Heart right ventricle (tissue), 16 donors: ENCODE measurements at regions not wholly inside any gene's neighbourhood (a gene's known extent, or its start where the extent isn't known, plus 50 kb on each side); places are given as distances from the start of the nearest gene placed in this dataset.

Experiments
- ATAC-seq, 8 donors: fragments of 200-7000 bp; cut with Tn5 transposase; one replicate each; pipeline ENCODE4 v1.9.1; 2020; ENCODE audit warnings: mild to moderate bottlenecking in 8 of 8, moderate library complexity in 8 of 8, moderate number of reproducible peaks in 1 of 8
- DNase-seq, 2 donors: peaks; one replicate each; pipeline ENCODE4 v3.0.0-alpha.2; 2020
- H3K27ac ChIP-seq, 10 donors: fragments of 200-600 bp; sonication (generic) in 2 of 10; one replicate each; pipeline versions ENCODE4 v1.5.0 to v1.8.0; 2020 to 2022; ENCODE audit warnings: mild to moderate bottlenecking in 3 of 10
- H3K27me3 ChIP-seq, 7 donors: fragments of 200-600 bp; one replicate each; pipeline ENCODE4 v1.8.0; 2021 to 2022; ENCODE audit warnings: mild to moderate bottlenecking in 2 of 7
- H3K36me3 ChIP-seq, 9 donors: fragments of 200-600 bp; sonication (generic) in 1 of 9; one replicate each; pipeline versions ENCODE4 v1.5.0 to v1.8.0; 2020 to 2022; ENCODE audit warnings: mild to moderate bottlenecking in 2 of 9
- H3K4me1 ChIP-seq, 9 donors: fragments of 200-600 bp; sonication (generic) in 1 of 9; one replicate each; pipeline versions ENCODE4 v1.5.0 to v1.8.0; 2020 to 2022; ENCODE audit warnings: mild to moderate bottlenecking in 4 of 9
- H3K4me3 ChIP-seq, 10 donors: fragments of 200-600 bp; sonication (generic) in 2 of 10; one replicate each; pipeline versions ENCODE4 v1.5.0 to v1.8.0; 2020 to 2022; ENCODE audit warnings: mild to moderate bottlenecking in 7 of 10, moderate library complexity in 2 of 10
- H3K9me3 ChIP-seq, 11 donors: fragments of 200-600 bp in 10 of 11; sonication (generic) in 2 of 11; one replicate each; pipeline versions ENCODE4 v1.5.0 to v1.8.0; 2013 to 2022; ENCODE audit warnings: mild to moderate bottlenecking in 2 of 11, control low read depth in 1 of 11, moderate library complexity in 1 of 11
- CTCF ChIP-seq, 9 donors: fragments of 200-600 bp; sonication (generic) in 2 of 9; IDR thresholded peaks; one replicate each; pipeline versions ENCODE4 v1.5.0 to v1.8.0; 2021 to 2022; ENCODE audit warnings: antibody characterized with exemption in 9 of 9, mild to moderate bottlenecking in 5 of 9, moderate library complexity in 1 of 9
- WGBS, 2 donors: extraction: QIAGEN DNeasy Blood & Tissue Kit; methylation state at CpG; one replicate each; pipeline ENCODE4 v1.1.7; 2013; ENCODE audit warnings: inconsistent platforms in 1 of 2; 5-methylcytosine and 5-hydroxymethylcytosine counted together
- intact Hi-C, 10 donors: fragments of 100-400 bp; cut with DNase I; formaldehyde crosslinking; loops; one replicate each; pipeline versions ENCODE4 v1.11.1 to v1.14.2; 2022
- donor health status: Arrhythmogenic right ventricular cardiomyopathy.
- donor health status: ischemic (EF 13 %, LVEDD 7.1; RV severe dilation, severe dysfunction).
- donor health status: healthy with polysubstance abuse.
- donor health status: DM: no; HTN: yes; CAD: no.
- donor health status: DM: no; HTN: no; CAD: no.
- donor health status: ischemic (EF 25% LVEDD 6.9; RV normal size, moderate dysfunction).
- donor health status: ischemic (EF 25% LVEDD 5.7; RV mildly dilated, moderate dysfunction).
- donor health status: healthy.
- donor health status: DM: yes; HTN: yes; CAD: no.
- donor health status: Ischemic cardiomyopathy.
- donor health status: ischemic (EF 35%, LVEDD 5.7; RV mildly dilated, moderate dysfunction).
- donor health status: nonischemic (EF 11% LVEDD 7.7; RV severe dilation, severe dysfunction).
- donor health status: DM: yes; HTN: yes; CAD: no.
- donor health status: PGD.
- donor health status: ischemic (EF 29% LVEDD 5.4; RV normal size, mild dysfunction).
- donor health status: nonischemic (EF 23%, LVEDD 6.1; RV moderate dilation, normal function).

DNA sequence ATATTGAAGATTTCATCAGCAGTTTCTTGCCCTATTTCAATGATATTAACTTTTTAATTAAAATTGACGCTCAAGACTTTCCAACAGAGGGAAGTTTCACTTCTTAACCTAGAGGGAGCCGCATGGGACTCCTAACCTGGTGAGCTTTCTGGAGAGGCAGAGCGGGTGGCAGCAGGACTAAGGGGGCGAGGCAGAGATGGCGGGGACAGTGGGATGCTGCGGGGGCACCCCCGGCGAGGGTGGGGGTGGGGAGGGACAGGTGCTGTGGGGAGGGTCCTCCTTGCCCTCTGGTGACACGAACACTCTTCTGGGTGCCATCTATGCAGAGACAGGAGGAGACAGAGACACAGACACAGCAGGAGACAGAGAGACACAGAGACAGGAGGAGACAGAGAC lies 104.4 kb downstream of the ADRA2C start:
- no peaks in the 10 kb centered on the region for H3K36me3 ChIP-seq
- no peaks in the 10 kb centered on the region for H3K9me3 ChIP-seq
- 77 to 80% methylated on average over 9 of the region's 9 CpGs for WGBS, 2 donors
- H3K4me1 ChIP-seq, result peaks cover 0 to 6% (median 0%) of the 10 kb centered on the region in 9 donors
- TF ChIP-seq CTCF (IDR thresholded peaks at IDR 0.05), result no peak
- intact Hi-C loops, result loop anchor here in 2 of 10 donors (10.0 kb wide), 2 partner anchors 106 to 126 kb away; partner anchors contain the start of gene ADRA2C (in 1 of the 2)
- H3K27me3 ChIP-seq, result peaks cover 0 to 76% (median 64%) of the 10 kb centered on the region in 7 donors
- no peak overlapping the region for H3K4me3 ChIP-seq
- H3K27ac ChIP-seq, result no peak overlapping the region
- ATAC-seq (no peak), DNase-seq (no peak)

DNA sequence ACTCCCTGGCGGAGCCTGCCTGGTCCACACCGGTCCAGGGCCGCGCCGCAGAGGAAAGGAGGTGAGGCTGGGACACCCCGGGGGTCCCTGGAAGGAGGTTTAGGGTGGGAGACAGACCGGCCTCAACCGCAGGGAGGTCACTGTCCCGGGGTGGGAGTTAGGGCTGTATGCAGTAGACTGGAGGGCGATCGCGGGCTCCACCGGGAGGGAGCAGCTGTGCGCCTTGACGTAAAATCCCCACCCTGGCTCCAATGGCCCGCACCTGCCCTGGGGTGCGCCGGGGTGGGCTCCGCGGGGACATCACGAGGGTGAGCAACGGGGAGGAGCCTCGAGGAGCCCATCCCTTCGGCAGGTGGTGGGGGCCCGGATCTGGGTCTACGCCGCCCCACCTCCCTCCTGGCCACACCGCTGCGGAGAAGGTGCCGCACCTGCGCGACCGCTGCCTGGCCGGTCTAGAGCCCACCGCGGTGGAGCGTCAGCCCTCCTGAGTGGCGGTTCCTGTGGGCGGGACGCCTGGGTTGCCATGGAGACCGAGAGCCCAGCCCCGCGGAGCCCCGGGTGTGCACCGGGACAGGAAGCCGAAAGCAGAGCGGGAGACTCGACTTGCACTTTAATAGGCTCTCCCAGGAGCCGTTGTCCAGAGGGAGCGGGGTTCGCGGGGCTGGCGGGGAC lies 105.1 kb downstream of the ADRA2C start:
- Histone ChIP-seq H3K27me3 (peaks cover 0 to 82% (median 70%) of the 10 kb centered on the region in 7 donors), H3K4me3 (no peak overlapping the region), H3K36me3 (no peaks in the 10 kb centered on the region), H3K4me1 (peaks cover 0 to 6% (median 0%) of the 10 kb centered on the region in 9 donors), H3K27ac (no peak overlapping the region), H3K9me3 (no peaks in the 10 kb centered on the region)
- ATAC-seq (peak in 2 of 8 donors; percentile 11 to 21), DNase-seq (no peak)
- TF ChIP-seq CTCF (IDR thresholded peaks at IDR 0.05), result no peak
- intact Hi-C loops, result loop anchor here in 2 of 10 donors (10.0 kb wide), 2 partner anchors 107 to 127 kb away; partner anchors contain the start of gene ADRA2C (in 1 of the 2)
- 4 to 6% methylated on average over 49 to 53 of the region's 53 CpGs for WGBS, 2 donors

DNA sequence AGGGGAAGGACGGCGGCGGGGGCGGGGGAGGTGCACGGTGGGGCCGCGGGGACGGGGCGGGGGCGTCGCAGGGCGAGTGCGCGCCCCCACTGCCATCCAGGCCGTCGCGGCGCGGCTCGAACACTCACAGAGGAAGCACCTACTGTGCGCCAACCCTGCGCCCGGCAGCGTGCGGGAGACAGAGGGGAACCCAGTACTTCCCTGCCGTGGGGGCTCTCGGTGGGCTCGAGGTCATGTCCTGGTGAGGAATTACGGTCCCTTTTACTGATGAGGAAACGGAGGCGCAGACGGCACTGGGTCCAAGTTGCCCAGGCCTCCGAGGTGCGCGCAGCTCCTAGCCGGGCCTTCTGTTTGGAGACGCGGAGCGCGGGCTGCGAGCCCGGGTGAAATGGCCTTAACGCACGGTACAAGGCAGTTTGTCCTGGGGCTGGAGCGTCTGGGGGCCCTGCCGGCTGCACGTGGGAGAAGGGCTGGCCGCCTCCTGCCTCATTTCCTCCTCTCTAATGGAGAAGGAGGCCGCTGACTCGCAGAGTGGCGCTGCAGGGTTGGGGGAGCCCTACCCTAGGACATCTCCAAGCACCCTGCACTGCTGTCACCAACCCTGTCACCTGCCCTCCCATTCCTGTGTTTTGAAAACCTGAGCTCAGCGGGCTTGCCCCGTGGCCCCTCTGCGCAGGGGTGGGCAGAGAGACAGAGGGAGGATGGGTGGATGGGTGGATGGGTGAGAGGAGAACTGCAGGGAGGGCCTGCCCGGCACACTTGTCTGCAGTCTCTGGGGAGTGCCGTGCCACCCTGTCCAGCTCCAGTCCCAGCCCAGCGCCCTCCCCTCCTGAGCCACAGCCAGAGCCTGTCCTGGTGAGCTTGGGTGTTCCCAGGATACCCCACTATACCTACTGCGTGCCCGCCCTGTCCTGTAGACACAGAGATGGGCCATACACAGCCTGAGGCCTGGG lies 106.0 kb downstream of the ADRA2C start:
- H3K4me1 ChIP-seq, result peaks cover 0 to 6% (median 0%) of the 10 kb centered on the region in 9 donors
- no peak for TF ChIP-seq CTCF (IDR thresholded peaks at IDR 0.05)
- H3K4me3 ChIP-seq, result no peak overlapping the region
- no peak overlapping the region for H3K27ac ChIP-seq
- ATAC-seq (no peak), DNase-seq (no peak)
- WGBS, 2 donors, result 10 to 11% methylated on average over 55 to 59 of the region's 59 CpGs
- intact Hi-C loops, result loop anchor here in 2 of 10 donors (10.0 kb wide), 2 partner anchors 107 to 127 kb away; partner anchors contain the start of gene ADRA2C (in 1 of the 2)
- H3K9me3 ChIP-seq, result peaks cover 0 to under 1% (median 0%) of the 10 kb centered on the region in 11 donors
- H3K36me3 ChIP-seq, result no peaks in the 10 kb centered on the region
- H3K27me3 ChIP-seq, result peaks cover 0 to 87% (median 77%) of the 10 kb centered on the region in 7 donors

GRCh38 chr4:3872834-3873313 lies 106.7 kb downstream of the ADRA2C start:
- ATAC-seq, result no peak
- intact Hi-C loops, result loop anchor here in 2 of 10 donors (10.0 kb wide), 2 partner anchors 108 to 128 kb away; partner anchors contain the start of gene ADRA2C (in 1 of the 2)
- Histone ChIP-seq H3K9me3 (peaks cover 0 to 8% (median 1%) of the 10 kb centered on the region in 11 donors), H3K4me3 (no peak overlapping the region), H3K4me1 (peaks cover 0 to 6% (median 0%) of the 10 kb centered on the region in 9 donors), H3K27me3 (peaks cover 0 to 93% (median 84%) of the 10 kb centered on the region in 7 donors), H3K27ac (no peak overlapping the region), H3K36me3 (no peaks in the 10 kb centered on the region)
- no peak for DNase-seq
- no peak for TF ChIP-seq CTCF (IDR thresholded peaks at IDR 0.05)
- 68 to 72% methylated on average over 17 of the region's 17 CpGs for WGBS, 2 donors
